Neuronal stem cell (in vitro differentiated cells): ENCODE measurements at regions not wholly inside any gene's neighbourhood (a gene's known extent, or its start where the extent isn't known, plus 50 kb on each side); places are given as distances from the start of the nearest gene placed in this dataset.
A peak's percentile ranks its signal among the peaks of the same experiment; 100 is the strongest.

Experiments
- DNase-seq: peaks from one replicate; pipeline ENCODE4 v3.0.0-alpha.2; 2013; ENCODE audit warnings: low spot score
- H2AFZ ChIP-seq: one replicate; pipeline ENCODE4 v1.6.1; 2013; ENCODE audit warnings: mild to moderate bottlenecking, low read length, inconsistent platforms
- H2AK5ac ChIP-seq: 2 replicates; pipeline ENCODE4 v1.6.1; 2013; ENCODE audit warnings: low read depth, mild to moderate bottlenecking, inconsistent platforms, low read length, moderate library complexity, mixed read lengths
- H2BK120ac ChIP-seq: 2 replicates; pipeline ENCODE4 v1.6.1; 2013; ENCODE audit warnings: low read depth, mild to moderate bottlenecking, inconsistent platforms, low read length, moderate library complexity, mixed read lengths
- H2BK12ac ChIP-seq: one replicate; pipeline ENCODE4 v1.6.1; 2013; ENCODE audit warnings: low read length, inconsistent platforms
- H2BK15ac ChIP-seq: 2 replicates; pipeline ENCODE4 v1.6.1; 2013; ENCODE audit warnings: mild to moderate bottlenecking, low read length, inconsistent platforms, mixed read lengths
- H2BK5ac ChIP-seq: one replicate; pipeline ENCODE4 v1.6.1; 2013; ENCODE audit warnings: inconsistent platforms, mild to moderate bottlenecking, low read length, moderate library complexity
- H3K14ac ChIP-seq: one replicate; pipeline ENCODE4 v1.6.1; 2013; ENCODE audit warnings: low read length, inconsistent platforms
- H3K18ac ChIP-seq: 2 replicates; pipeline ENCODE4 v1.6.1; 2013; ENCODE audit warnings: low read length, inconsistent platforms
- H3K23ac ChIP-seq: 2 replicates; pipeline ENCODE4 v1.6.1; 2013; ENCODE audit warnings: low read depth, mild to moderate bottlenecking, mixed read lengths, low read length, inconsistent platforms; ENCODE audit not compliant: poor library complexity
- H3K27ac ChIP-seq: replicated peaks from 3 replicates; pipeline ENCODE4 v1.5.1; 2013; ENCODE audit warnings: low read length, inconsistent platforms
- H3K27me3 ChIP-seq, 3 experiments: 2 replicates each; pipeline ENCODE4 v1.6.1; 2013; ENCODE audit warnings: low read length in 3 of 3, mild to moderate bottlenecking in 2 of 3, inconsistent platforms in 1 of 3, low read depth in 1 of 3, mixed read lengths in 1 of 3, moderate library complexity in 1 of 3; ENCODE audit not compliant: control insufficient read depth in 3 of 3, insufficient read depth in 3 of 3
- H3K36me3 ChIP-seq, 2 donors: replicated peaks in 1 of 2; 2 replicates each; pipeline ENCODE4 v1.6.1; 2013; ENCODE audit warnings: low read length in 2 of 2; ENCODE audit not compliant: control insufficient read depth in 2 of 2, insufficient read depth in 2 of 2
- H3K4ac ChIP-seq: 2 replicates; pipeline ENCODE4 v1.6.1; 2013; ENCODE audit warnings: inconsistent platforms, mild to moderate bottlenecking, low read length, moderate library complexity
- H3K4me1 ChIP-seq, 2 donors: 1 replicate in 1 of 2; 2 replicates in 1 of 2; pipeline ENCODE4 v1.6.1; 2013; ENCODE audit warnings: low read length in 2 of 2, low read depth in 1 of 2; ENCODE audit not compliant: control insufficient read depth in 2 of 2, insufficient read depth in 1 of 2
- H3K4me2 ChIP-seq: one replicate; pipeline ENCODE4 v1.6.1; 2013; ENCODE audit warnings: mild to moderate bottlenecking, low read length, inconsistent platforms; ENCODE audit not compliant: insufficient read depth, poor library complexity, severe bottlenecking
- H3K4me3 ChIP-seq, 2 donors: 2 replicates each; pipeline ENCODE4 v1.5.1; 2013; ENCODE audit warnings: low read length in 2 of 2, mild to moderate bottlenecking in 2 of 2, inconsistent platforms in 1 of 2, moderate library complexity in 1 of 2
- H3K79me1 ChIP-seq: one replicate; pipeline ENCODE4 v1.6.1; 2013; ENCODE audit warnings: low read depth, mild to moderate bottlenecking, inconsistent platforms, low read length, moderate library complexity
- H3K9ac ChIP-seq: one replicate; pipeline ENCODE4 v1.6.1; 2013; ENCODE audit warnings: mild to moderate bottlenecking, low read depth, low read length, inconsistent platforms; ENCODE audit not compliant: poor library complexity
- H3K9me3 ChIP-seq, 2 donors: replicated peaks in 1 of 2; 2 replicates each; pipeline versions ENCODE3 to v1.6.1; 2013; ENCODE audit warnings: low read length in 2 of 2, mild to moderate bottlenecking in 2 of 2, inconsistent platforms in 1 of 2, low read depth in 1 of 2, mixed read lengths in 1 of 2, moderate library complexity in 1 of 2; ENCODE audit not compliant: control insufficient read depth in 2 of 2, insufficient read depth in 1 of 2
- H4K8ac ChIP-seq: one replicate; pipeline ENCODE4 v1.6.1; 2013; ENCODE audit warnings: low read depth, mild to moderate bottlenecking, inconsistent platforms, low read length, moderate library complexity
- H4K91ac ChIP-seq: one replicate; pipeline ENCODE4 v1.6.1; 2013; ENCODE audit warnings: low read length, low read depth, mild to moderate bottlenecking, inconsistent platforms; ENCODE audit not compliant: poor library complexity
- WGBS, 2 donors: extraction: QIAGEN DNeasy Blood & Tissue Kit; methylation state at CpG; one replicate each; pipeline ENCODE4 v1.1.7; 2013; ENCODE audit warnings: missing lambda C conversion rate in 2 of 2, mixed read lengths in 1 of 2; ENCODE audit not compliant: insufficient read length in 2 of 2, insufficient replicate concordance in 1 of 2; ENCODE audit errors: extremely low coverage in 2 of 2; 5-methylcytosine and 5-hydroxymethylcytosine counted together

DNA sequence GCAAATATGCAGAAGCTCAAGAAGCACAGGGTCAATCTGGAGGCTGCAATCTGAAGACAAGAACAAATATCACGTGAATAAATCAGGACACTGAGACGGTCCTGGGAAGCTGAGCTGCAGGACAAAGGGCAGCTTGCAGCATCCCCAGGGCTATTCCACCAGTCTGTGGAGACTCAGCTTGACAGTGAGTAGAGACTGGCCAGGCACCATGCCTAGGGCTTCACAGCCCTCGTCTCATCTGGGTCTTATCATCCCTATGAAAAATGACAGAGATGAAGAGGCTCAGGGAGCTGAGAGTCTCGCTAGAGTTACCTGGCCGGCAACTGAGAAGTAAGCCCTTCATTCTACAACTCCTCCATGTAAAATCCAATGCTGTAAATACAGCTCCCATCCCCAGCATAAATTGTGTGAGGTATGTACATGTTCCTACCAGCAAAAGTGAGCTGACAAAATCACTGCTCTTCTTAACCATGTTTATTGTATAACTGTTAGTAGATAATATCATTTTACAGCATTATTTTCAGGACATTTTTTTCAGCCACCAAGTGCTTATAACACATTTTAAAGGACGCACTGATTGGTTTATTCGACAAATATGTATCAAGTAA is 186.6 kb upstream of the IGFBP3 start:
- WGBS, 2 donors, result no CpG with 5 or more reads among the region's 7 CpGs

DNA sequence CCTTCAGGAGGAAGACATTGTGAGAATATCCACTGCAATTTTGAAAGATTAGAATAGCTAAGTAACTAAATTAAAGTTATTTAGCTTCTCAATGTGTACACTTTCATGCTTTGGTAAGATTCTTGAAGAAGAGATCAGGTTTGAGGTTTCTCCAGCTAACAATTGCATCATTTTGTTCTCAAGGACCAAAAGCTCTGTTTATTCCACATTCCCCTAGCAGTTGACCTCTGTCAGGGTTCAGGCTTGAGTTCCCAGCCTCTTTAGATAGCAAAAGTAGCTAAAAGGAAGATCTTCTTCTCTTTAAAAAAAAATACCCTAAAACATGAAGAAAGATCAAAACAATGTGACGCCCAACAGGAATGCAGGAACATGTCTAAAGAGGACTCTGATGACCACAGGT is 179.4 kb upstream of the IGFBP3 start:
- no peak overlapping the region for H2BK120ac ChIP-seq
- no peak overlapping the region for H2BK12ac ChIP-seq
- no peak overlapping the region for H2BK15ac ChIP-seq
- H2AK5ac ChIP-seq, result no peak overlapping the region
- H3K79me1 ChIP-seq, result no peaks in the 10 kb centered on the region
- no peak overlapping the region for H2AFZ ChIP-seq
- no peaks in the 10 kb centered on the region for H3K9me3 ChIP-seq
- DNase-seq, result no peak
- H3K4me1 ChIP-seq, result no peaks in the 10 kb centered on the region
- no peak overlapping the region for H3K4me2 ChIP-seq
- H2BK5ac ChIP-seq, result no peak overlapping the region
- H3K27me3 ChIP-seq, result no peaks in the 10 kb centered on the region
- no peak overlapping the region for H4K8ac ChIP-seq
- H3K9ac ChIP-seq, result no peak overlapping the region
- no peak overlapping the region for H3K23ac ChIP-seq
- no CpG with 5 or more reads among the region's 1 CpG for WGBS, 2 donors
- H3K27ac ChIP-seq, result no peak overlapping the region
- no peak overlapping the region for H4K91ac ChIP-seq
- H3K36me3 ChIP-seq, result no peaks in the 10 kb centered on the region
- H3K18ac ChIP-seq, result no peak overlapping the region
- H3K14ac ChIP-seq, result no peak overlapping the region
- H3K4me3 ChIP-seq, result no peak overlapping the region
- no peak overlapping the region for H3K4ac ChIP-seq

More for the DNA sequence above, 186.6 kb upstream of the IGFBP3 start:
- Histone ChIP-seq H3K27ac (no peak overlapping the region), H3K23ac (no peak overlapping the region), H3K9me3 (peaks cover 1 to 7% of the 10 kb centered on the region in 2 donors), H3K9ac (no peak overlapping the region), H3K79me1 (no peaks in the 10 kb centered on the region), H4K91ac (no peak overlapping the region), H2BK12ac (no peak overlapping the region), H2BK120ac (no peak overlapping the region), H3K4ac (no peak overlapping the region), H3K14ac (no peak overlapping the region), H3K27me3 (no peaks in the 10 kb centered on the region), H3K4me1 (peaks cover 5% of the 10 kb centered on the region in 2 donors), H2AK5ac (no peak overlapping the region), H3K4me2 (no peak overlapping the region), H3K18ac (peak overlapping the region; percentile 86), H3K36me3 (no peaks in the 10 kb centered on the region), H2BK5ac (no peak overlapping the region), H2AFZ (peak overlapping the region; percentile 53), H3K4me3 (no peak overlapping the region), H4K8ac (no peak overlapping the region), H2BK15ac (peak overlapping the region; percentile 41)
- DNase-seq, result no peak

DNA sequence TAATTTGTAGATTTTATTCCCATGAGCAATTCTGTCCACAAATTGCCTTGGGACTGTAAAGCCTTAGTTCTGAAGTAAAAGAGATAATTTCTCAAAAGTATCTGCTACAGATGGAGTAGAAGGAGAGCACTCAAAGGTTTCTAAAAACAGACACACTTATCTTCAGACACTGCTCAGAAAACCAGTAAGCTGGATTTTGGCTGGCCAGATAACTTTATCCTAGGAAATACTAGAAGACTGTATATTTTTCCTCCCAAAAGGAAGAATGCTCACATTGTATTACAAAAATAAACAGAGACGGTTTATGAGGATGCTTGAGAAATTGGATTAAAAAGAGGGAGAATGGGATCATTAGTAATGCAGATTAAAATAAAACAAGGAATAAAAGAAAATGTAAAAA is 178.0 kb upstream of the IGFBP3 start:
- Histone ChIP-seq H4K91ac (no peak overlapping the region), H4K8ac (no peak overlapping the region), H3K4me1 (no peaks in the 10 kb centered on the region), H3K27me3 (no peaks in the 10 kb centered on the region), H3K9me3 (no peaks in the 10 kb centered on the region), H3K14ac (no peak overlapping the region), H3K36me3 (no peaks in the 10 kb centered on the region), H2BK12ac (no peak overlapping the region), H3K4me3 (no peak overlapping the region), H3K27ac (no peak overlapping the region), H3K23ac (no peak overlapping the region), H2BK5ac (no peak overlapping the region), H3K4me2 (no peak overlapping the region), H3K9ac (no peak overlapping the region), H2BK15ac (no peak overlapping the region), H3K4ac (no peak overlapping the region), H2AK5ac (no peak overlapping the region), H2AFZ (no peak overlapping the region), H3K79me1 (no peaks in the 10 kb centered on the region), H3K18ac (no peak overlapping the region), H2BK120ac (no peak overlapping the region)
- no peak for DNase-seq
- WGBS, 2 donors, result no CpG with 5 or more reads among the region's 1 CpG

DNA sequence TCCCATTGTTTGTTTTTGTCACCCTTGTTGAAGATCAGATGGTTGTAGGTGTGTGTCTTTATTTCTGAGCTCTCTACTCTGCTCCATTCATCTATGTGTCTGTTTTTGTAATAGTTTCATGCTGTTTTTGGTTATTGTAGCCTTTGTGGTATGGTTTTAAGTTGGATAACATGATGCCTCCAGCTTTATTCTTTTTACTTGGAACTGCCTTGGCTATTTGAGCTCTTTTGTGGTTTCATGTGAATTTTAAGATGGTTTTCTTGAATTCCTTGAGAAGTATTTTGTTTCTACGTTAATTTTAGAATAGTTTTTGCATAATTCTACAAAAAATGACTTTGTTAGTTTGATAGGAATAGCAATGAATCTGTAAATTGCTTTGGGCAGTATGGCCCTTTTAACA is 170.0 kb upstream of the IGFBP3 start:
- Histone ChIP-seq H3K9ac (no peak overlapping the region), H3K27ac (no peak overlapping the region), H4K91ac (no peak overlapping the region), H3K4me2 (no peak overlapping the region), H3K18ac (no peak overlapping the region), H3K23ac (no peak overlapping the region), H3K4me1 (peaks cover 7 to 8% of the 10 kb centered on the region in 2 donors), H3K14ac (no peak overlapping the region), H2BK15ac (no peak overlapping the region), H3K36me3 (no peaks in the 10 kb centered on the region), H3K9me3 (no peaks in the 10 kb centered on the region), H3K27me3 (no peaks in the 10 kb centered on the region), H3K4me3 (no peak overlapping the region), H2BK12ac (no peak overlapping the region), H2AK5ac (no peak overlapping the region), H2AFZ (no peak overlapping the region), H2BK5ac (no peak overlapping the region), H2BK120ac (no peak overlapping the region), H3K79me1 (no peaks in the 10 kb centered on the region), H4K8ac (no peak overlapping the region), H3K4ac (no peak overlapping the region)
- WGBS, 2 donors, result no CpG with 5 or more reads among the region's 1 CpG
- no peak for DNase-seq
